ENCODE measurements at regions not wholly inside any gene's neighbourhood (a gene's known extent, or its start where the extent isn't known, plus 50 kb on each side); places are given as distances from the start of the nearest gene placed in this dataset.

DNA sequence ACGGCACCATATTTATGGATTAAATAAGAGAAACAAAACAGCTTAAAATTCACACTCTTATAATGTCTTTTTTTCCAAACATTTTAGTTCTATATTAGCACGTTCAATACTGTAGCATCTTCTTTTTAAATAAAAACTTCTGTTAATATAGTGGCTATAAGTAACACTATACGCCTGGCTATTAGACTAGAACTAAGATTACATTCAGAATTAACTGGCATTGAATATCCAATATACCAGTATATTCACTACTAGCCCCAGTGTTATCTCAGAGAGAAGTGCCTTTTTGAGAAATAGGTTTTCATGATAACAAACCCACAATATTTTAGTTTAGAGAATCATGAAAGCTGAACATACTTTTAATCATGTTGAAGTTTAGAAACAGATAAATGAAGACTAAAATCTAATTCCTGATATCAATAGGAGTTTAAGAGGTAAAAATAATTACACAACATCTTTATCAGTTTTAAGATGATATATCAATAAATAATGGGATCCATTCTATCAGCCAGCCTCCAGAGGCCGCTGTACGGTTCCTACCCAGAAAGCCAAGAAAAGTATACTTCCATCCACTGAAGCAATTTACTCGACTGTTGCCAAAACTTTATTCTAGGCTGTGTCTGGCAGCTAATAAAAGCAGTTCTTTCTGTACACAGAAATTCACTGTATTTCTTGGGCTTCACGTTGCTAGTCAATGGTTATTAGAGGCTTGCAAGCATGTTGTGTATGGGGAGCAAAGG lies 1113.4 kb upstream of the MIR17HG start:
- TF ChIP-seq, protein P1, sequence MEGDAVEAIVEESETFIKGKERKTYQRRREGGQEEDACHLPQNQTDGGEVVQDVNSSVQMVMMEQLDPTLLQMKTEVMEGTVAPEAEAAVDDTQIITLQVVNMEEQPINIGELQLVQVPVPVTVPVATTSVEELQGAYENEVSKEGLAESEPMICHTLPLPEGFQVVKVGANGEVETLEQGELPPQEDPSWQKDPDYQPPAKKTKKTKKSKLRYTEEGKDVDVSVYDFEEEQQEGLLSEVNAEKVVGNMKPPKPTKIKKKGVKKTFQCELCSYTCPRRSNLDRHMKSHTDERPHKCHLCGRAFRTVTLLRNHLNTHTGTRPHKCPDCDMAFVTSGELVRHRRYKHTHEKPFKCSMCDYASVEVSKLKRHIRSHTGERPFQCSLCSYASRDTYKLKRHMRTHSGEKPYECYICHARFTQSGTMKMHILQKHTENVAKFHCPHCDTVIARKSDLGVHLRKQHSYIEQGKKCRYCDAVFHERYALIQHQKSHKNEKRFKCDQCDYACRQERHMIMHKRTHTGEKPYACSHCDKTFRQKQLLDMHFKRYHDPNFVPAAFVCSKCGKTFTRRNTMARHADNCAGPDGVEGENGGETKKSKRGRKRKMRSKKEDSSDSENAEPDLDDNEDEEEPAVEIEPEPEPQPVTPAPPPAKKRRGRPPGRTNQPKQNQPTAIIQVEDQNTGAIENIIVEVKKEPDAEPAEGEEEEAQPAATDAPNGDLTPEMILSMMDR (IDR thresholded peaks at IDR 0.05; ENCODE audit: low read depth, low read length, poor library complexity, severe bottlenecking) = no peak
- no peak for TF ChIP-seq EZH2phosphoT487 (IDR thresholded peaks at IDR 0.05; ENCODE audit: borderline replicate concordance, low read length)
